Testis (tissue), 2 donors: ENCODE measurements at regions not wholly inside any gene's neighbourhood (a gene's known extent, or its start where the extent isn't known, plus 50 kb on each side); places are given as distances from the start of the nearest gene placed in this dataset.

Source experiments
- DNase-seq: peaks from one replicate; pipeline ENCODE4 v3.0.0-alpha.2; 2019
- H3K27ac ChIP-seq, 2 donors: fragments of 200-600 bp; sonication (generic); one replicate each; pipeline ENCODE4 v1.5.1; 2019
- H3K27me3 ChIP-seq: fragments of 200-600 bp; sonication (generic); one replicate; pipeline ENCODE4 v1.5.1; 2019
- H3K36me3 ChIP-seq: fragments of 200-600 bp; sonication (generic); one replicate; pipeline ENCODE4 v1.5.1; 2017; ENCODE audit warnings: low read depth; ENCODE audit errors: missing control alignments
- H3K4me1 ChIP-seq: fragments of 200-600 bp; sonication (generic); one replicate; pipeline ENCODE4 v1.5.1; 2019
- H3K4me3 ChIP-seq, 2 donors: fragments of 200-600 bp; sonication (generic); one replicate each; pipeline ENCODE4 v1.5.1; 2017 to 2019
- H3K9me3 ChIP-seq: fragments of 200-600 bp; sonication (generic); one replicate; pipeline ENCODE4 v1.5.1; 2017
- POLR2A ChIP-seq: fragments of 450-650 bp; IDR thresholded peaks from one replicate; pipeline ENCODE4 v1.6.1; 2017; ENCODE audit warnings: antibody characterized with exemption, mild to moderate bottlenecking, moderate library complexity
- WGBS, 2 donors: methylation state at CpG; one replicate each; pipeline ENCODE4 v1.1.5; 2018; 5-methylcytosine and 5-hydroxymethylcytosine counted together
- intact Hi-C: fragments of 100-400 bp; cut with DNase I; formaldehyde crosslinking; loops from one replicate; pipeline ENCODE4 v1.15.1; 2023; ENCODE audit warnings: low total_unique reads
- TF ChIP-seq, protein P1 (sequence below), 3 experiments: fragments of 450-650 bp in 2 of 3; fragments of 200-600 bp in 1 of 3; sonication (generic) in 1 of 3; IDR thresholded peaks; one replicate each; pipeline ENCODE4 v1.5.1; 2016 to 2019; ENCODE audit warnings: antibody characterized with exemption in 3 of 3, mild to moderate bottlenecking in 2 of 3, moderate library complexity in 1 of 3

DNA sequence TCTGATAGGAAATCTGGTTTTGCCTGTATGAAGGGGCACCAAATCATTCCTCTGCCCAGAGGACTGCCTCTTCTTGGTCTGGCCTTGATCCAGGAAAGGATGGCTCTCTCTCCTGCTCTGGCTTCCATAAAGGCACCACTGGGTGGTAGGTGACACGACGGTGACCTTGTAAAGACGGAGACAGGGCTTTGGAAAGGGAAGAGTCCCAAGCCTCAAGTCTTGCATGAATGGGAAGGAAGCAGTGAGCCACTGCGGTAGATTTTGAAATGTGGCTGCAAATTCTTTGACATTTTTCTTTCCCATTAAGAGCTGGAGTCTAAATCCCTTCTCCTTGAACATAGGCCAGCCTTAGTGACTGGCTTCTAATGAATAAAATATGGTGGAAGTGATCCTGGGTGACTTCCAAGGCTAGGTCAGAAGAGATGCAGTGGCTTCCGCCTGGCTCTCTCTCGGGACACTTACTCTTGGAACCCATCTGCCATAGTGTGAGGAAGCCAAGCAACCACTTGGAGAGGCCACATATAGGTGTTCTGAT, 347.4 kb downstream of the BCOR start:
- peaks cover 4% of the 10 kb centered on the region for H3K4me1 ChIP-seq
- H3K27me3 ChIP-seq = no peaks in the 10 kb centered on the region
- H3K9me3 ChIP-seq = no peaks in the 10 kb centered on the region
- no peak overlapping the region for H3K27ac ChIP-seq
- no peaks in the 10 kb centered on the region for H3K36me3 ChIP-seq
- intact Hi-C loops = no loop called here
- no peak for DNase-seq
- 85 to 100% methylated on average over 2 to 6 of the region's 6 CpGs for WGBS, 2 donors
- no peak overlapping the region for H3K4me3 ChIP-seq
- TF ChIP-seq, protein P1, sequence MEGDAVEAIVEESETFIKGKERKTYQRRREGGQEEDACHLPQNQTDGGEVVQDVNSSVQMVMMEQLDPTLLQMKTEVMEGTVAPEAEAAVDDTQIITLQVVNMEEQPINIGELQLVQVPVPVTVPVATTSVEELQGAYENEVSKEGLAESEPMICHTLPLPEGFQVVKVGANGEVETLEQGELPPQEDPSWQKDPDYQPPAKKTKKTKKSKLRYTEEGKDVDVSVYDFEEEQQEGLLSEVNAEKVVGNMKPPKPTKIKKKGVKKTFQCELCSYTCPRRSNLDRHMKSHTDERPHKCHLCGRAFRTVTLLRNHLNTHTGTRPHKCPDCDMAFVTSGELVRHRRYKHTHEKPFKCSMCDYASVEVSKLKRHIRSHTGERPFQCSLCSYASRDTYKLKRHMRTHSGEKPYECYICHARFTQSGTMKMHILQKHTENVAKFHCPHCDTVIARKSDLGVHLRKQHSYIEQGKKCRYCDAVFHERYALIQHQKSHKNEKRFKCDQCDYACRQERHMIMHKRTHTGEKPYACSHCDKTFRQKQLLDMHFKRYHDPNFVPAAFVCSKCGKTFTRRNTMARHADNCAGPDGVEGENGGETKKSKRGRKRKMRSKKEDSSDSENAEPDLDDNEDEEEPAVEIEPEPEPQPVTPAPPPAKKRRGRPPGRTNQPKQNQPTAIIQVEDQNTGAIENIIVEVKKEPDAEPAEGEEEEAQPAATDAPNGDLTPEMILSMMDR (IDR thresholded peaks at IDR 0.05) = no peak
- TF ChIP-seq POLR2A = no peak

GRCh38 chrX:39750848-39751247, 346.9 kb downstream of the BCOR start:
- Histone ChIP-seq H3K4me1 (peaks cover 5% of the 10 kb centered on the region), H3K4me3 (no peak overlapping the region), H3K27ac (no peak overlapping the region), H3K36me3 (no peaks in the 10 kb centered on the region), H3K9me3 (no peaks in the 10 kb centered on the region), H3K27me3 (no peaks in the 10 kb centered on the region)
- no peak for DNase-seq
- WGBS, 2 donors = 85 to 100% methylated on average over 1 to 6 of the region's 6 CpGs
- intact Hi-C loops = no loop called here
- TF ChIP-seq, protein P1 (IDR thresholded peaks at IDR 0.05) = no peak
- TF ChIP-seq POLR2A = no peak

GRCh38 chrX:39752815-39753214, 344.9 kb downstream of the BCOR start:
- intact Hi-C loops = no loop called here
- peak; percentile 50 for DNase-seq
- TF ChIP-seq, protein P1 (IDR thresholded peaks at IDR 0.05) = no peak
- no peak for TF ChIP-seq POLR2A
- 66 to 67% methylated on average over 9 of the region's 9 CpGs for WGBS, 2 donors
- no peaks in the 10 kb centered on the region for H3K36me3 ChIP-seq
- no peaks in the 10 kb centered on the region for H3K27me3 ChIP-seq
- H3K9me3 ChIP-seq = no peaks in the 10 kb centered on the region
- H3K4me1 ChIP-seq = peaks cover 5% of the 10 kb centered on the region
- H3K27ac ChIP-seq = no peak overlapping the region
- H3K4me3 ChIP-seq = no peak overlapping the region

DNA sequence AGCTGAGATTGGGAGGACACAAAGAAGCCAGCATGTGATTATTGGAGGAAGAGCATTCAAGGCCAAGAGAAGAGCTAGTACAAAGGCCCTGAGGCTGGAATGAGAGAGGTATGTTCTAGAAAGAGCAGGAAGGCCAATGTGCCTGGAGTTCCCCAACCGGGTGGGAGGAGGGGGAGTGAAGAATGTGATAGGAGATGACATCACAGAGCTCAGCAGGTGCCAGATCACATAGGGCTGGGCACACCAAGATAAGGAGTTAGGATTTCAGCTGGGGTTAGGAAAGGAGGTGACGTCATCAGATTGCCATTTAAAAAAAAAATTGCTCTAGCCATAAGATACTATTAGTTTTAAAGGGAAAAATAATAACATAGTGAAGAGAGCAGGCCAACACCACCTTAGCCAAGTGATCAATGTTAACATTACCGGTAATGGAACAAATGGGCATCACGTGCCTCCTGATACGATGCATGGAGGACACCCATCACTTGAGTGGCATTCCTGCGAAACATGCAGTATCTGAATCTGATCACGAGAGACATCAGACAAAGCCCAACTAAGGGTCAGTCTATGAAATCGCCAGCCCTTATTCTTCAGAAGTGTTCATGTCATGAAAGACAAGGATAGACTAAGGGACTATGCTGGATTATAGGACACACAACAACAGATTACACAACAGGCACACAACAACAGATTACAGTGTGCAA, 344.3 kb downstream of the BCOR start:
- DNase-seq = peak; percentile 25
- TF ChIP-seq, protein P1 (IDR thresholded peaks at IDR 0.05) = no peak
- TF ChIP-seq POLR2A = no peak
- no peak overlapping the region for H3K4me3 ChIP-seq
- 85% methylated on average over 7 to 8 of the region's 8 CpGs for WGBS, 2 donors
- H3K27ac ChIP-seq = no peak overlapping the region
- H3K27me3 ChIP-seq = no peaks in the 10 kb centered on the region
- intact Hi-C loops = no loop called here
- no peaks in the 10 kb centered on the region for H3K36me3 ChIP-seq
- H3K9me3 ChIP-seq = no peaks in the 10 kb centered on the region
- peaks cover 5% of the 10 kb centered on the region for H3K4me1 ChIP-seq
